NCI-H345 treated with DMSO at 0.1 percent for 48 hours (cell line): ENCODE measurements at regions not wholly inside any gene's neighbourhood (a gene's known extent, or its start where the extent isn't known, plus 50 kb on each side); places are given as distances from the start of the nearest gene placed in this dataset.
"Not testable (repeated sequence)": the region's sequence is repeated elsewhere in the genome, so short reads cannot be mapped to it uniquely, and the experiment has no call there.

Experiments used
- DNase-seq: peaks from one replicate; lab custom pipeline; 2025; ENCODE audit not compliant: unreplicated experiment; lab: John Stamatoyannopoulos, UW

GRCh38 chr2:2773692-2774091 lies 442.6 kb upstream of the MYT1L start:
- DNase-seq = no peak

- DNase-seq = not testable (repeated sequence)
Measured at GRCh38 chr2:2773080-2773479, 442.0 kb upstream of the MYT1L start.

DNA sequence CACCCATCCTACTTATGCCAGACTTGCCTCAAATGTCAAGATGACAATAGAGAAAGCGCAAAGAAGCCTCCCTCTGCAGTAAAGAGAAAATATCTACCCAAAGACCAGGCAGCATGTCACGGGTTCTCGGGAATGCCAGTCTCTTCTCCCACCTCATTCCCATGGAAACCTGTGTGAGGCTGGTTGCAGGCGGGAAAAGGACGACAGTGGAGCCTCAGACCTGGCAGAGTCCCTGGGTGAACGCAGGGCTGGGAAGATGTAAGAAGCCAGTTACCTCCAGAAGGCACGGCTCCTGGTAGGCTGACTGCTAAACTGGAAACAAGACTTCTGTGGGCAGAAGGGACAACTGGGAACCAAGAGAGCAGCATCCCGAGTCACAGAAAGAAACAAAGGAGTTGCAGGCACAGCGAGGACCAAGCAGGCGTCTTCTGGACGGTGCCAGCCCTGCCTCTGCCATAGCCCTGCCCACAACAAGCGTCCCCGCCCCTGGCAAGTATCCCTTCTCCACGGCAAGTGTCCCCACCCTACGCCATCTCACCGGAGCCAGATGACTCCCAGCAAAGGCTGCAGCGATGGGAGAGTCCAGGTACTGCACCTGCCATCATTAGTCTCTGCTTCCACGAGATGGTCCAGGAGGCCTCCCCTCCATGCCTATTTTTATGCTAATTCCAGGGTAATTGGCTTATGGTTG lies 440.8 kb upstream of the MYT1L start:
- no peak for DNase-seq

- no peak for DNase-seq
Measured at GRCh38 chr2:2769481-2770431, 438.7 kb upstream of the MYT1L start.

- no peak for DNase-seq
Measured at GRCh38 chr2:2768476-2768875, 437.4 kb upstream of the MYT1L start.

- DNase-seq = no peak
Measured at GRCh38 chr2:2767837-2768236, 436.8 kb upstream of the MYT1L start.

- no peak for DNase-seq
Measured at GRCh38 chr2:2765839-2766495, 434.9 kb upstream of the MYT1L start.

DNA sequence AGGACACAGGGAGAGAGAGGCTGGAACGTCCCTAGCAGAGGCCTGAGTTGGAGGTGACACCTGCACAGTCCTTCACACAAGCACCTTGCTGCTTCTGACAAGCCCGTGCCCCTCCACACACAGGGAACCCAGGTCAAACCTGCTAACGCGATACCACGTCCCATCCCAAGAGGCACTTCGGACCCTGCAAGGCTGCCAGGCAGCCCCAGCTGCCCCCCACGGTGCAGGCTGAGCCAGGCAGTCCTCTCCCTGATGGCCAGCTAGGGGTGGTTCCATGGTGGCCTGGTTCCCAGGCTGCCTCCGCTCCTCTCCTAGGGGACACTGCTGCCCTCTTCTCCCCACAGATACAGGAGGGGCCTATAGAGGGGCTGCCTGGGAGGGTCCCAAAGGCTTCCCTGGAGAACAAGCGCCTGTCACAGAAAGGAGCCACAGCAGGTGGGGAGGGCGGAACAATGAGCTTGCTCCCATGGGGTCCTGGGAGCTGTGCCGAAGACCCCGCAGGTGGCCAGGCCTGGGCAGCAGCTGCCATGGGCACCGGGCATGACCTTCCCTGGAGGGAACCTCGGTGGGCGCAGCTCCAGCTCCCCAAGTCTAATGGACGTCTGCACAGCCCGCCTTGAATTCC lies 434.2 kb upstream of the MYT1L start:
- DNase-seq = no peak

DNA sequence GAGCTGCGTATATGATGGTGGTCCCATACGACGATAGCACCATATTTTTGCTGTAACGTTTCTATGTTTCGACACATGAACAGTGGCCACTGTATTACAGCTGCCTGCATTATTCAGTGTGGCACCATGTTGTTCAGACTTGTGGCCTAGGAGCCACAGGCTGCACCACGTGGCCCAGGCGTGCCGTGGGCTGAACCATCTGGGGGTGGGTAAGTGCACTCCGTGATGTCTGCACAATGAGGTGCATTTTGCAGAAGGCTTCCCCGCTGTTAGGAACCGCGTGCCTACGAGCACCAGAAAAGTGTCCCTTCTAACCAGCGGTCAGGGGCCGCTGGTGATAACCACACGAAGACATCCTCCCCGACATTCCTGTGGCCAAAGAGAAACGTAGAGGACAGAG lies 433.7 kb upstream of the MYT1L start:
- no peak for DNase-seq

DNA sequence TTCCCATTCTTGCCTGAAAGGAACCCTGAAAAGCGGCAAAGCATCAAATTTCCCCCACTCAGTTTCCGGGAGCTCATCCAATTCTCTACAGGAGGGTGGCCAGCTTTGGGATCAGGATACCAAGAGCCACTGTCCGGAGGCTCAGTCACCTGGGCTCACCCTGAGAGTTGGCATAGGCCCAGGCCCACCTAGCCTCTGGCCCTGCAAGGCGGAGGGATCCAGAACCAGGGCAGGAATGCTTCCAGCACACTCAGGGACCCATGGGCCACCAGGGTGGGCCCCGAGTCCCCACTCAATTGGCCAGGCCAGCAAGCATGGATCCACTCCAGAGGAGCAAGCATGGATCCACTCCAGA lies 432.9 kb upstream of the MYT1L start:
- DNase-seq = no peak

- DNase-seq = no peak
Measured at GRCh38 chr2:2763351-2764000, 432.4 kb upstream of the MYT1L start.

DNA sequence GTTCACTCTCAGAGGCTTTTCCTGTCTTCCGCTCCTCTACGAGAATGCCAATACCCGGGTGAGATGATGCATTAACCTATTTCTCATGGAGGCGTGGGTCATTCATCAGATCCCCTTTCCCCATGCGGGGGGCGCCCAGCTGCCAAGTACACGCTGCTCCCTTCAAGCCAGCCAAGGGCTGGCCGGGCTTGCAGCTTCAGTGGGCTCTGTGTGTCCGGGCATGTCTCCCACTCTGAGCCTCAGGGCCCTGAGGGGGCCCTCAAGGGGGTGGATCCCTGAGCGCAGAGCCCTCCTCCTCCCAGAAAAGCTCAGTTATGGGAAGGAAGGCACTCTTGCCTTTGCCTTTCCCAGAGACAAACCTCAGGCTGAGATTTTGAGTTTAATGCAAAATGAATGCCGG lies 431.8 kb upstream of the MYT1L start:
- DNase-seq = no peak

- no peak for DNase-seq
Measured at GRCh38 chr2:2762166-2762908, 431.3 kb upstream of the MYT1L start.

DNA sequence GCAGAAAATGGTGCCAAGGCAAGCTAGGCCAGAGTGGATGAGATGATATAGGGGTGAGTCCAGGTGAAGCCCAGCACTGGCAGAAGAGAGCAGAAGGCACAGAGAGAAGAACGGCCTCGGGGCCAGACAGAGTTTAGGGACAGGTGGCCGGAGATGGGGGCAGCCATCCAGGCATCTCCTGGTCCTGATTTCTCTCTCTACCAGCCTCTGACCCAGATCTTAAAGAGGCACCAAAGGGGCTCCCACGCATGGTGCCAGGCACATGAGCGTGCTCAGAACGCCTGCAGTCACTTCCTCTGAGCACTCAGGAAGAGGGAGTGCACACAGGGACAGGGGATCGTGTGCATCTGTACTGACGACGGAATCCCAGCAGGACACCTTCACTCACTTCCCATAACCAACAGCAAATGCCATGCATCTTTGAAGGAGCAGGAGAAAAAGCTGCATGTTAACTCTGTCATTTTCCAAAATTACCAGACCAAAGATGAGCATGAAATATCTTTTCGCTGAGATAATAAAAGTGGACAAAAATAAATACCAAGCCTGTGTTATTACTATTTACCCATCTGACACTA lies 427.8 kb upstream of the MYT1L start:
- no peak for DNase-seq

- no peak for DNase-seq
Measured at GRCh38 chr2:2757764-2758163, 426.7 kb upstream of the MYT1L start.

DNA sequence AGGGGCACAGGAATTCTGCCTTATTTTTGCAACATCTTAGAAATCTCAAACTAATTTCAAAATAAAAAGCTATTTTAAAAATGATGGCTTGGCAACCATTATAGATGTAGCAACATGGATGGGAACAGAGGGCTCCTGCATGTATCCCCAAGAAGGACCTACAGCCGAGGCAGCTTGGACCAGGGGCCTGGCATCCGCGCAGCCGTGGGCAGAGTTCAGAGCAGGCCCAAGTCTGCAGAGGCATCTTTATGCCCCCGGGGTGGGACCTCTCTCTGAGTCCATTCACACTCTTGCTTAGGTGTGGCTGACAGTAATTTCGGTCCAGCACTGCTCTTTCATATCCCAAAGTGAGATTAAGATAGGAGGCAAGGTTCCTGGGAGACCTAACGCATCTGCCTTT lies 425.8 kb upstream of the MYT1L start:
- no peak for DNase-seq

DNA sequence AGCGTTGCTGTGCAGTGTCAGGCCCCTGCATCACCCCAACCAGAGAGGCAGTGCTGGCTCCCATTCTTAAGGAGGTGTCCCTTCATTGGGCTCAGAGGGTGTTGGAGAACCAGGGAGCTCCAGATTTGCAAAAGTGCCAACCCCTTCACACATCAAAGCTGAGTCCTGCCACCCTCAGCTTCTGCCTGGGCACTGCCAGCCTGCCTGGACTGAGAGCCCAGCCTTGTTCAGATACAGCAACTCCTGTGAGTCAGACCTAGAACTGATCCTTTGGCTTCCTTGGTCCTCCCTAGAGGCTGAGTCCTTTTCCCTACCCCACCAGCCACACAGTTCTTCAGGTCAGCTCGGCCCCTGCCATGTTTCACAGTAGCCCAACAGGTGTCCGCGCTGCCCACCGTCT lies 424.9 kb upstream of the MYT1L start:
- no peak for DNase-seq

DNA sequence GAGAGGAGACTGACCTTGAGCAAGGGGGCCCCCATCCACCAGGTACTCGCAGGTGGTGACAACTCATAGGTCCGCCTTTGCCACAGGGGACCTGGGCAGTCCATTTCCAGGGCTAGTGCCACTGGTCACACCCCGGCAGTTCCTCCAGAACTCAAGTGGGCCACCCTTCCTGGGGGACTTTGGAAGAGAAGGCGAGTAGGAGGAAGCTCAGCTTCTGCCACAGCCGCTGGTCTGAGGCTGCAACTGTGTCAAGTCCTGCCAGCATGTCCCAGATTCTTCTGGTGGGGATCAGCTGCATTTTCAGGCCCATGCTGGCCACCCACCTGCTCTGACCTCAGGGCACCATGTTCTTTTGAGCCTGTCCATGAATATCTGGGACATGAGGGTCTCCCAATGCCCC lies 423.9 kb upstream of the MYT1L start:
- no peak for DNase-seq

GRCh38 chr2:2751715-2752315 lies 420.7 kb upstream of the MYT1L start:
- DNase-seq = no peak
